Hematopoietic multipotent progenitor cell treated with erythropoietin and hydrocortisone succinate and interleukin-3 and kit ligand, for 8 days (in vitro differentiated cells): ENCODE measurements at regions not wholly inside any gene's neighbourhood (a gene's known extent, or its start where the extent isn't known, plus 50 kb on each side); places are given as distances from the start of the nearest gene placed in this dataset.

ENCODE experiments used
- DNase-seq: peaks from one replicate; pipeline ENCODE4 v3.0.0-alpha.2; 2015

DNA sequence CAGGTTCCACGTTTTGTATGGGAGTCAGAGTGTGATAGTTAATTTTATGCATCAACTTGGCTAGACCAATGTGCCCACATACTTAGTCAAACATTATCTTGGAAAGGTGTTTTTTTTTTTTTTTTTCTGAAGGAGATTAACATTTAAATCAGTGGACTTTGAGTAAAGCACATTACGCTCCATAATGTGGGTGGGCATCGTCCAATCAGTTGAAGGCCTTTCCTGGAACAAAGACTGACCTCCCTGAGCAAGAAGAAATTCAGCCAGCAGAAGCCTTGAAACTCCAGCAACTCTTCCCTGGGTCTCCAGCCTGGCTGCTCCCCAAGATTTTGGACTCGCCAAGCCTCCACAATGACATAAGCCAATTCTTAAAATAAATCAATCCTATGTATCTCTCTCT is 711.4 kb downstream of the MTRR start:
- no peak for DNase-seq

- DNase-seq, result no peak
Measured at GRCh38 chr5:8581047-8581446, 712.1 kb downstream of the MTRR start.

GRCh38 chr5:8585230-8586018 is 716.5 kb downstream of the MTRR start:
- no peak for DNase-seq

GRCh38 chr5:8590959-8591358 is 722.0 kb downstream of the MTRR start:
- no peak for DNase-seq

DNA sequence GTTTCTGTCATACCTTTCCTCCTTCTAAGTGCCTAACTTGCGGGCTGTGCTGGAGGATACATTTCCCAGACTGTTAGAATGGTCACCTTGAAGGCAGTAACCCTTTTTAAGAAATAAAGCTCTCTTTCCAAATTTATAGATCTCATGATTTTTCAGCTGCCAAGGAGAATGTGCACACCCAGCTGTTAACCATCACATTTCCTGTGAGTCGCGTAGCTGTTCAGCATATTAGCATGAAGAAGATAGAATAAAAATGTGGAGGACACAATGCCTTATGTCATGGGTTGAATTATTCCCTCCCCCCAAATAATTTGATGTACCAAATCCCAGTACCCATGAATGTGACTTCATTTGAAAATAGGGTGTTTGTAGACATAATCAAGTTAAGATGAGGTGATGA is 729.4 kb downstream of the MTRR start:
- no peak for DNase-seq

DNA sequence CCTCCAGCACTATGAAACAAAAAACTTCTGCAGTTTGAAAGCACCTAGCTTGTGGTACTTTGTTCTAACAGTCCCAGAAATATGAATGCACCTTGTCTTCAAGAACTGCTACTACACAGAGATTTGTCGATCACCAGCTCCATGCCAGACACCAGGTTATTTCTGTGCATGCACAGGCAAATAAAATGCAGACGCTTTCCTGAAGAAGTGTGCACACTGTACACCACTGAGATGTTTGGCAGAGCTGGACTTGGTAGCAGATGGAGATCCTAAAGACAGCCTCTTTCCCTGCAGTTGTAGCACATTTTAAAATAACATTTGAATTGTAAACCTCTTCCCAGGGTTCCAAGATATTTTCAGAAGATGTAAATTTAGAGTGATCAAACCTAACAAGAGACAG is 730.0 kb downstream of the MTRR start:
- no peak for DNase-seq

DNA sequence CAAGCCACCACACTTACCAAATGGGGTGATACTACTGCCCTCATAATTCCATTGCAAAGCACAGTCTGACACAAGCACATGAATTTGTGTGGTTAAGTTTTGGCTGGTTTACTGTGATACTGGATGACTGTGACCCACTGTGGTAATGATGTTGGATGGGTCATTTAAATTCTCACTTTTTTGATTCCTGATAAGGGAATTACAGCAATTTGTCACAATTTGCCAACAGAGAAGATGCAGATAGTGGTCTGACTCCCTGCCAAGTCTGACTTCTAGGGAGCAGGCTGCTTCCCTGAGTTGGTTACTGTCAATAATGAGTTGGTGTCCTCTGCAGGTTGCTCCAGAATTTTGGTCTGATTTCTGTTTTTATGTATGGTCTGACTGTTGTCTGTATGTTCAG is 731.9 kb downstream of the MTRR start:
- DNase-seq, result no peak

DNA sequence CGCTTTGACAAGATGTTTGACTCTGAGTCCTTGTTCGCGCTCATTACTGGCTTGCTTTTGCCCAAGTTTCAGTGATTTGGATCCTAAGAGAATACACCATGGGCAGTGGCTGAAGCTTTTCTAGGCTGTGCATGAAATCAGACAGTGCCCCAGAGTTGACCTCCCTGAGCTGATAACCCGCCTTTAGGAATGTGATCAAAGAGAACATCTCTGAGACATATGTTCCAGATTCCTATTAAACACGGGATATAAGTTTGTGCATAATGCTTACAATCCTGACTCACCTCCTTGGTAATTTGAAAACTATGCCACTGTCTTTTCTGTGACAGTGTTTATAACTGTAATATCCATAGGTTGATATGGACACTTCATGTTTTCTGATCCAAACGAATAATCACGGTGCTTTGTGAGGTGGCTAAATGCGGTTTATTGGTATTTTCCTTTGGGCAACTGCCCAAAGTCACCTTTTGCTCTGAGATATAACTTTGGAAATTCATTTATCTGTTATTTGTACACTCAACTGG is 732.9 kb downstream of the MTRR start:
- no peak for DNase-seq

DNA sequence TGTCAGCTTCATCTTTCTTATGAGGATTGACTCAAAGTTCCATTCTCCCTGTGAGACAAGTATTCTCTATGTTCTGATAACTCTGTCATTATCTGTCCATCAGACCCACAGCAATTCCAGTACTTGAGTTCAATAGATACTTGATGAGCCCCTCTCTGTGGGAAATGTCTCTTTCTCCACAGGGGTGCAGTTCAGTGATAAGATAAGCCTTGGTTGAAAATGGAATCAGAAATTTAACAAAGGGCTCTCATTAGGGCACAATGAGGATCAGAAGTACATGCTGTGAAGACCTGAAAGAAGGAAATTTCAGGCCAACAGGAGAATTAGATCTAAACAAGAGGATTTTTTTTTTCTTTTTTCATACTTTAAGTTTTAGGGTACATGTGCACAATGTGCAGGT is 737.3 kb downstream of the MTRR start:
- no peak for DNase-seq

GRCh38 chr5:8611067-8611466 is 742.1 kb downstream of the MTRR start:
- no peak for DNase-seq

DNA sequence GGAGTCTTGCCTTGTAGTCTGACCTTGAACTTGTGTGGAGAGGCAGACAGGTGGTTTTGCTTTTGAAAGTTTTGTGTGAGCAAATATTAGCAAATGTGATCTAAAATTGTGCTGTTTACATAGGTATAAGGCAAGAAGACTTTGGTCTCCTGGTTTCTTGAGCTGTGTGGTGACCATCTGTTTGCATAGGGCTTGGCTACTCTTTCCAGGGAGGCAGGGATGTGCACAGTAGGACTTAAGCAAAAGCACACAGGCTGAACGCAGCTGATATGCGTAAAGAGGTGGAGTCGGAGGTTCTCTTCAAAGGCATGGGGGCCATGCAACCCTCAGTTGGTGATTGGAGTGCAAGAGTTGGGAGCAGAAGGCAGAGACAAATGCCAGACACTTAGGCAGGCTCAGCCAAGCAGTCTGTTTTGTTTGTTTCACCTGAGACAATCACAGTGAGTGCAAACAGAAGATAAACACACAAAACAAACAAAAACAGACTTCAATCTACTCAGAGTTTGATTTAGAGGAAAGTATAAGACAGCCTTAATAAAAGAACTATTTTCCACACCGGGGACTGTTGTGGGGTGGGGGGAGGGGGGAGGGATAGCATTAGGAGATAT is 744.2 kb downstream of the MTRR start:
- DNase-seq, result no peak

DNA sequence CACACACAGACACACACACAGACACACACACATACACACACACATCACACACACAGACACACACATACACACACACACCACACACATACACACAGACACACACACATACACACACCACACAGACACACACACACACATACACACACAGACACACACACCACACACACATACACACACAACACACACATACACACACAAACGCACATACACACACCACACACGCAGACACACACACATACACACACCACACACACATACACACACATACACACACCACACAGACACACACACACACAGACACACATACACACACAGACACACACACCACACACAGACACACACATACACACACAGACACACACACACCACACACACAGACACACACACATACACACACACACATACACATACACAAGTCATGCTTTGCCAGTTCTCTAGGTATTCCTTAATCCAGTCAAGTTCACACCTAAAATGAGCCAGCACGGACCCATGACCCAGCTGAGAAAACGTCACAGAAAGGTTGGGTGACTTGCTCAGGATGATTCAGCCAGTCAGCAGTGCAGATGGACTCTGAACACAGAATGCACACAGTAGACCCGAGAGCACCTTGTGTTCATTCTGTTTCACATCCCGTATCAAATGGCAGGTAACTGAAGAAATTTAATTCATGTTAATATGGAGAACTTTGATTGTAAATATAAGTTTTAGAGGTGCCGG is 746.4 kb downstream of the MTRR start:
- no peak for DNase-seq

- DNase-seq, result no peak
Measured at GRCh38 chr5:8628521-8628920, 759.6 kb downstream of the MTRR start.

DNA sequence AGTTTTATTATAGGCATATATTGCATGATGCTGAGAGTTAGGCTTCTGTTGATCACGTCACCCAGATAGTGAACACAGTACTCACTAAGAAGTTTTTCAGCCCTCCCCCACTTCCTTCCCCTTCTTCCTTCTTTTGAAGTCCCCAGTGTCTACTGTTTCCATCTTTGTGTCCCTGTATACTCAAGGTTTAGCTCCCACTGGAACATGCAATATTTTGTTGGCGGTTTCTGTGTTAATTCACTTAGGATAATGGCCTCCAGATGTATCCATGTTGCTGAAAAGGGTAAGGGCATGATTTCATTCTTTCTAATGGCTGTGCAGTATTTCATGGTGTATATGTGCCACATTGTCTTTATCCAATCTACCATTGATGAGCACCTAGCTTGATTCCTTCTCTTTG is 764.3 kb downstream of the MTRR start:
- no peak for DNase-seq

DNA sequence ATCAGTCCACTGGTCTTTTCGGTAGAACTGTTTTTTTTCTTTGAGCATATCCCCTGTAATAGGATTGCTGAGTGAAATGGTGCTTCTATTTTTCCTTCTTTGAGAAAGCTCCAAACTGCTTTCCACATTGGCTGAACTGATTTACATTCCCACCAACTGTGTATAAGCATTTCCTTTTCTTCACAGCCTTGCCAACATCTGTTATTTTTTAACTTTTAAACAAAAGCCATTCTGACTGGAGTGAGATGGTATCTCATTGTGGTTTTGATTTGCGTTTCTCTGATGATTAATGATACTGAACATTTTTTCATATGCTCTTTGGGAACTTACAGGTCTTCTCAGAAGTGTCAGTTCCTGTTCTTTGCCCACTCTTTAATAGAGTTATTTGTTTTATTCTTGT is 764.7 kb downstream of the MTRR start:
- DNase-seq, result no peak

DNA sequence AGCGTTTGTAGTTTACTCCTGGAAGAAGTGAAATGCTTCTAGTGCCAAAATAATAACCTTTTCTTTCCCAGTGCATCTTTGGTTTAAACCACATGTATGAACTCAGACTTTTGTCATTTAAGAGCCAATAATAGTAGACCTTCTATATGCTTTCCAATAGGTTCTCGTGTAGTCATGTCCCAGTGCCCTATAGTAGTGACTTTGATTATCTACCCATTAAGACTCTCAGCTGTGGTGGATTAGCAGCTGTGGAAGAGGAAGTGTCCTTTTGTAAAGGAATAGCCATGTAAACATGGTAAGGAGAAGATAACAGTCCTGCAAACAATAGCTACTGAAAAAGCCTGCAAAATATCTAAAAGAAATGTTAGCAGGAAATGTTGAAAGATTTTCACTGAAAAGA is 765.3 kb downstream of the MTRR start:
- DNase-seq, result no peak

GRCh38 chr5:8641786-8642505 is 773.0 kb downstream of the MTRR start:
- DNase-seq, result no peak

GRCh38 chr5:8644377-8644776 is 775.4 kb downstream of the MTRR start:
- no peak for DNase-seq

- DNase-seq, result no peak
Measured at GRCh38 chr5:8647111-8647510, 778.2 kb downstream of the MTRR start.

GRCh38 chr5:8650186-8650585 is 781.2 kb downstream of the MTRR start:
- no peak for DNase-seq

DNA sequence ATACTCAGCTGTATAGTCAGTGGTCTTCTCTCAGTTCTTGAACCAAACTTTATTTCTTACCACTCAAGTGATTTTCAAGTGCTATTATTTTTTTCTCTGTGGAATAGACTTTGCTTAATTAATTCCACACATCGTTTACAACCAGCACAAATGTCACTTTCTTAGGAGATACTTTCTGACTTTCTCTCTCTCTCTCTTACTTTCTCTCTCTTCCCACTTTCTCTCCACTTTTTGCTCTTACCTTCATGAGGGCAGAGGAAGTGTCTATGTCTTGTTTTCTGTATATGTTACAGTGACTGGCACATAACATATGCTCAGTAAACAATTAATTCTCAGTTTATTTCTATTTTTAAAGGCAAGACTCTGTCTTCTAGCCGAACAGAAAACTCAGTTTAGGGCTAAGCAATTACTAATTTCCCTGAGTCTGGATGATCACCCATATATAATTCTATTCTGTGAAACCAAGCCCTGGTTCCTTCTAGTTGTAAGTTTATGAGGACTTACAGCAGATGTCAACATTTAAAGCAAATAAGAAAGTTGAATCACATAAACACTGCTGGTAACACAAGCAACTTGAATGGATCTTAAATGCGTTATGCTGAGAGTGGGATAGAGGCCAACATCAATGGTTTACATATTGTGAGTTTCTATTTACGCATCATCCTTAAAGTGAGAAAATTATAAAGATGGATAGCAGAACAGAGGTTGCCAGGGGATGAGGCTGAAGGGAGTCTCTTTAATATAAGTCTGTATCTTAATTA is 791.4 kb downstream of the MTRR start:
- no peak for DNase-seq

DNA sequence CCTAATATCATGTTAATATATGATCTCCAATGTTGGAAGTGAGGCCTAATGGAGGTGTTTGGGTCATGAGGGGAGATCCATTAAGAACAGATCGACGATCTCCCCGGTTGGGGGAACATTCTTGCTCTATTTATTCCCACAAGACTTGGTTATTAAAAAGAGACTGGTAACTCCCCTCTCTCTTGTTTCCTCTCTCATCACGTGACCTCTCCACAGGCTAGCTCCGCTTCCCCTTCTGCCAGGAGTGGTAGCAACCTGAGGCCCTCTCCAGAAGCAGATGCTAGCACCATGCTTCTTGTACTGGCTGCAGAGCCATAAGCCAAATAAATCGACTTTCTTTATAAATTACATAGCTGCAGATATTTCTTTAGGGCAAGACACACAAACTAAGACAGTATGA is 794.4 kb downstream of the MTRR start:
- DNase-seq, result no peak

DNA sequence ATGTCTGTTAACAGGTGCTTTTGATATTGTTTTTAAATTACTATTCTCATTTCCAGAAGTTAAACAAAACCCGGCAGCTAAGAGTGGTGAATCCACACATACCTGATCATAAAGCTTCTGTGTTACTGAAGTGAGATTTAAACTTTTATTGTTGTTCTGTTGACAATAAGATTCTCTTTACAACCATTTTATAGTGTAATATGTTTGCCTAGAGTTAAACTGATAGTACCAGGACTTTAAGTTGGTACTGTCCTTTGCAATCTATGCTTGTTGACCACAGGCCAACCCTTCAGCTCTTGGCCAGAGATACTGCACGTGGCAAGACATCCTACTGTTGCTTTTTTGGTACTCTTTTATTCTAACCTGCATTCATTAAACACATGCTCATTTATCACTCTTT is 806.2 kb downstream of the MTRR start:
- DNase-seq, result no peak
